Stimulated activated CD4-positive, alpha-beta T cell treated with anti-CD3 and anti-CD28 coated beads, Interleukin-2, amount 100 ng/mL, for 48 hours (primary cell): ENCODE measurements at regions not wholly inside any gene's neighbourhood (a gene's known extent, or its start where the extent isn't known, plus 50 kb on each side); places are given as distances from the start of the nearest gene placed in this dataset.
A peak's percentile ranks its signal among the peaks of the same experiment; 100 is the strongest.

Source experiments
- DNase-seq, 2 donors: peaks; one replicate each; pipeline ENCODE4 v3.0.0-alpha.2; 2020

DNA sequence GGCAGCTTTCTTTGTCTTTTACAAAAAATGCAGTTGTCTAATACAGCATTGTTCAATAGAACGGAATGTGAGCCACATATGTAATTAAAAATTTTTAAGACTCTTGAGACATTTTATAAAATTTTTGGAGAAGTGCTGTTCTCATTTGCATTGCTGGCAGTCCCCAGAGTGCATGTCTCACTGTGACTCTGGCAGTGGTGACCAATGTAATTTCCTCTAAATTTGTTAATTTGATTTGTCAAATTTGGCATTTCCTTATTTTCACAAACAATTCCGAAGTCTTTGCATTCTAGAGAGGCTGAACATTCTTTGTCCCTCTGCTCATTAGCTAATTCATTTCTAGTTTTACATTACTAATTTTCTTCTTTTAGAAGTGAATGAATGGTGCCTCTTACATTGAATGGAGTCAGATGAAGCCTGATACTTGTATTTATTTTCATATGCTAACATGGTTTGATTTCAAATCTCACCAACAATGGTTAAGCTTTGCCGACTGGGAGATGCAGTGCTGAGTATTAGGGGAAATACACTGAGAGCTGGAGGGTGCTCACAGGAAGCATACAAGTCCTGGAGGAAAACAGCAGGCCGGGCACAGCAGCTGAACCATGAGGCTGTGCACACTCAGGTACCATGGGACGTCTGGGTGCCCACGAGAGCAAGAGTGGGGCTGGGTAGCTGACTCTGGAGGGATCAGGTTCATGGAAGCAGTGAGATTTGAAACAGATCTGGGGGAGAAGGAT lies 68.5 kb upstream of the ARMC2 start:
- no peak for DNase-seq

DNA sequence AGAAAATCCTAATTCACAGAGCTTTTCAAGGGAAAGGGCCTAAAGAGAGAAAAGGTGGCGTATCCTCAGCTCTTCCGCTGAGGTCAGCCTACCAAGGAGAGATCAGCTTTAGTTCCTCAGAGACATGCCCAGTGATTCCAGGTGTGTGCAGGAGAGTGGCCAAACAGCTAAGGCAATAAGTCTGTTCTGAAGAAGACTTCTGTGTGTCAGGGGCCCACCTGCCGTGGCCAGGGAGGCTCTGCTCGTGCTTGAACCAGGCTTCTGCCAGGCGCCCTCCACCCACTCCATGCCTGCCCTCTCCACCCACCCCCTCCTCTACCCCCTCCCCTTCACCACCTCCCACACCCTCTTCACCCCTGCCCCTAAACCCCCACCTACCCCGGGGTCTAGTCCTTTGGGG lies 67.4 kb upstream of the ARMC2 start:
- no peak for DNase-seq

DNA sequence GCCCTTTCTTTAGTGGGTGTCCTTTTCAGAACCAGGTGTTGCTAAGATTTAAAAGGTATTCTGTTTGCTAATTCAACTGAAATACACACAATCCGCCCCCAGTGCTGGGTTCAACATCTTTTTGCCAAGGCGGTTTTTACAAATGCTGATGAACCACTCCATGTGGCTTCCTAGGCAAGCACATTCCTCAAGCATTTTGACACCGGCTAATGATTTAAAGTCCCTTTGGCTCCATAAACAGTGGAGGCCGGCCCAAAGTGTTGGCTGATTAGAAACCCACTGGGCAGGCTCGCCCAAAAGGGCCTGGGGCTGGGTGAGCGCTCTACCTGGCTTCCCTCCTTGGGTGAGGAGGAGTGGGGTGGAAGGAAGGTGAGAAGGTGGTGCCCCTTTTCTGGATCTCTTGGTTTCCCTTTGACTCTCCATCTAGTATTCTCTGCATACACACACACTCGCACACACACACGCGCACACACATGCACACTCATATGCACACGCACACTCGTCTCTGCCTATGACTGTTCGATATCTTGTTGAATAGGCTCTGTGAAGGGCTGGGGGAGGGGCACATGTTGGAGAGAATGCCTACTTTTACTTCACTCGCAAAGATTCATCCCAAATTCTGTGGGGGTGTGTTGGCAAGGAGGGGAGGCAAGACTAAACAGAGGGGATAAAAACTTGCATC lies 66.7 kb upstream of the ARMC2 start:
- no peak for DNase-seq

DNA sequence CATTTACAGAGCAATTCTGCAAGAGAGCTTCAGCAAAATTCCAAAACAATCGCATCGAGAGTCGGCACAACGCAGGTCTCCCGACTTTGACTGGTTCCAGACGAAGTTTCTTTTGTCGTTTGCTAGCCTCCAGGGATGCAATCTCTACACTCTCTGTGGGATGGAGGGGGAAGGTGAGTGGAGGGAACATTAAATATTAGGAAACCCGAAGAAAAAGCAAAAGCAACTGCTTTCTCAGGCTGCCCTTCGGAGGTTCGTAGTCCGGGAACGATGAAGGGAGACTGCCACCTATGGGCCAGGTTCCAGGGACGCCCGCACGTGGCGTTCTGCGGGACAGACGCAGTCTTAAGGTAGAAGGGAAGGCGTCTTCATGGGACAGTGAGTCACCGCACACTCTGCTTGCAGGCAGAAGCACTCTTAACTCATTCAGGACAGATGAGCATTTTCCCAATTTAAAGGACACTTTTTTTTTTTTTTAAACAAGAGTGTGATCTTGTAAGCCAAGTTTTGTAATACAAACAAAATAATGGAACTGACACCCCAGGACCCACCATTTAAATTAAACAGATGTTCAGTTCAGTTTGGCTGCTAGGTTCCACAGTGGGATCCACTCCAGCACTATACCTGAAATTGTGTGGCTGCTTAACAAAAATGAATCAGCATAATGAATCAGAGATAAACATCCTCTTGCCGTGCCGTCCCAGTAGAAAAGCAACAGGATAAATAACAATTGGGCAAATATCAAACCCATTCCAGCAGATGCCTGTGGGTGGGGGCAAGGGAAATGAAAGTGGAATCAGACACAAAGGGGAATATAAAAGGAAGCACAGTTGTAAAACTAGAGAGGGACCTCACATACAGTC lies 65.8 kb upstream of the ARMC2 start:
- DNase-seq, result peak; percentile 71 to 73

DNA sequence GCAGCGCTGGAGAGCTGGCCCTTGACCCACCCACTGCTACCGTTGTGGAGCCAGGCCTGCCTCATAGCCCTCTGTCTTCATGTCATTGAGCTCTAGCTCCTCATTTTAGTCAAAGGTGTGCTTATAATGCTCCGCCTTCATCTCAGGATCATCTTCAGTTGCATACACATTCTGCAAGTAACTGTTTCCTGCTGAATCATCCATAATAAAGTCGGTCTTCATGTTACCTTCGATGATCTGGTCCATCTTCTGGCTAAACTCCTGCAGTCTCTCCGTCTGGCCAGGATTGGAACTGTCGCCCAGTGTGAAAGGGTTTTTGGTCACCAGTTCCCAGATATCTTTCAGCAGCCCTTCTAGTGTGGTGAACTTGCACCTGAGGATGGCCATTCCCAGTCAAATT lies 62.6 kb upstream of the ARMC2 start:
- no peak for DNase-seq

DNA sequence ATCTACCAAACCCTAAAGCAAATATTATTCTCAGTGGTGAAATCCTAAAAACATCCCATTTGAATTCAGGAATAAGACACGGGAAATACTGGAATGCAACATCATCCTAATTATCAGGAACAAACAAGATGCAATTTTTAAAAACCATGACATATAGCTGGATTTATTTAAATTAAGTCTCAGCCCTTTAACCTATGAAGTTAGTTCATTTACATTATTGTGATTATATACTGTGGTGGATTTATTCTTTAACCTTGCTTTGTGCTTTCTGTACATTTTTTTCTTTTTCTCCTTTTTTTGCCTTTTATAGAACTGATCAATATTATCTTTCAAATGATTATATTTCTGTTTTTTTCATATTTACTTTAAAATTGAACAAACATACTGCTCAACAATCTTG lies 59.8 kb upstream of the ARMC2 start:
- DNase-seq, result no peak

DNA sequence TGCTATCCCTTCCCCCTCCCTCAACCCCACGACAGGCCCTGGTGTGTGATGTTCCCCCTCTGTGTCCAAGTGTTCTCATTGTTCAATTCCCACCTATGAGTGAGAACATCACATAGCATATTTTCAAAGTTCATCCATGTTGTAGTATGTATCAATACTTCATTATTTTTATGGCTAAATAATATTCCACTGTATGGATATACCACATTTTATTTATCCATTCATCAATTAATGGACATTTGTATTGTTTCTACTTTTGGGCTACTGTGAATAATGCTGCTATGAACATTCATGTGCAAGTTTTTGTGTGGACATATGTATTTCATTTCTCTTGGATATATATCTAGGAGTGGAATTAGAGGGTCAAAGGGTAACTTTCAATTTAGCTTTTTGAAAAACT lies 58.7 kb upstream of the ARMC2 start:
- no peak for DNase-seq

DNA sequence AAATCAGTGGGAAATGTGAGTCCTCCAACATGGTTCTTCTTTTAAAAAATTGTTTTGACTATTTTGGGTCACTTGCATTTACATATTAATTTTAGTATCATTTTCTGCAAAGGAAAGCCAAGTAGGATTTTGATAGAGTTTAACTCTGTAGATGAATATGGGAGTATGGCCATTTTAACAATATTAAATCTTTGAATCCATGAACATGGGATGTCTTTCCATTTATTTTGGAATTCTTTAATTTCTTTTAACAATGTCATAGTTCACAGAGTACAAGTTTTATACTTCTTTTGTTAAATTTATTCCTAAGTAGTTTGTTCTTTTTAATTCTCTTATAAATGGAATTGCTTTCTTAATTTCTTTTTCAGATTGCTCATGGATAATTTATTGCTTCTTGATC lies 56.5 kb upstream of the ARMC2 start:
- DNase-seq, result no peak

DNA sequence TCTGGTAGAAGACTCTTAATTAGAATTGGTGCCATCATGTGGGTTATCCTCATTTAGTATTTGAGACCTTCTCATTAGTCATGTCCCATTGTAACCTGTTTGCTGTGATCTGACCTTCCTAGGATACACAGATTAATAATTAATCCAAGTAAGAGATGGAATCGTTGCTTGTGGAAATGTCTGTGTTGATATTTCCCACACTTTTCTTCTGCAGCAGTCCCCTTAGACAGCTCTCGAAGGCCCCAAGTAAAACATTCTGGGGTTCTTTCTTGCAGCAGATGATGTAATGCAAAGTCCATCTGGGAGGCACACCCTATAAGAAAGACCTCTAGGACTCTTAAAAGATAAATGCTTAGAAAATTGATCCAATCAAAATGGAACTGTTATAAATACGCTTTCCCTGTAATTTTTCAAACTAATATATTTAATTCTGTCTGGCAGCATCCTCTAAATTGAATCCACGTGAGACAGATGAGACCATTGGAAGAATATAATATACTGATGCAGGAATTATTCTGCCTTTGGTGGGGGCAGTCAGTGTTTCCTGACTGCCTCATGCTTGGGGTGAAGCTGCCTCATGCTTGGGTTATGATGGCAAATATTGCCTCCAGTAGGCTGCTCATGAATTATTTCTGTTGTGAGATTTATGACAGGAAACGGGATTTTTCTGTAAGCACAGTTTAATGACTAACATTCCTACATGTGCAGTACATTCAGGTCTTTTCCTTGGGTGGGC lies 54.5 kb upstream of the ARMC2 start:
- DNase-seq, result no peak

DNA sequence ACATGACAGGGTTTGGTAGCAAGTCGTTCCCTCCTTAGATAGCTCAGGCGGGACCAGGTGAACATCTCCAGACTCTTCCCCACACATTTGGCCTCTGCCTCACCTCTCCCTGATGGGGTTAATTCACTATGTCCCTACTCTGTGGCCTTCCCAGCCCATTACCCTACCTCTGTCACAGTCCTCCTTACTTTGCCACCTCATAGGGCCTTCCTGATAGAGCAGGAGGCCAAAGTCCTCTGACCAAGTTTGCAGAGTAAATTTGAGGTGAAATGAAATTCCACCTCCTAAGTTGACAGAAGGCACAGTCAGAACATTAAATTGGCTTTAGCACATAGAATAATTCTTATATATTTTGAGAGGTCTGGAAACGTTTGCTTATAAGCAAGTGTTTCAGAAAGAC lies 53.1 kb upstream of the ARMC2 start:
- DNase-seq, result no peak

DNA sequence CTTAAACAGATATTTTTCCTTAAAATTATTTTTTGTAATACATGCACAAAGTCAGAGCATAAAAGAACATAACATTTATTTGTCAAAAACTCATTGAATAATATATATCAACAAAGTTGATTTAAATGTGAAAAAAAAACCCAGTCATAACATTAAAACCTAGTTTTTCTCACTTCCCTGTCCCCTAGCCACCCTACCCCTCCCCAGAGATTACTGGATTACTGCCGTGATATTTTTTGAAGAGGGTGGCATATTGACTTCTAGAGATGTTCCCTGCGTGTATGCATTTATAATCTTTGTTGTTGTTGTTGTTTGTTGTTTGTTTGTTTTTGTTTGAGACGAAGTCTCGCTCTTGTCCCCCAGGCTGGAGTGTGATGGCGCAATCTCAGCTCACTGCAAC lies 52.4 kb upstream of the ARMC2 start:
- no peak for DNase-seq

DNA sequence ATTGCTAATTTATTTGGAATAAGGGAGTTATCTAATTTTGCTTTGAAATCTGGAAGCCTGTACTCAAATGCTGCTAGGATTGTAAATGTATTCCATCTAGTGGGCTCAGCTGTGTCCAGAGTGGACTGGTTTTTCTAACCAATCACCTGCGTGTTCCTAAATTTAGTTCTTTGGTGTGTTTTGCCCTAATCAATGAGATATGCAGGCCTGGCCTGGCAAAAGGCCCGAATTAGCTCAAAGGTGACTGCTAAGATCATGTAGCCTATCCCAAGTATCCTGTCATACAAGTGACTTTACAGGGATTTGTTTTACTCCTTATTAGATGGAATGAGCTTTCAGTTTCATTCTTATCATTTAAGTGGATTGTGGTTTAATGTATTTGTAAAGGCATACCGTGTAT lies 51.3 kb upstream of the ARMC2 start:
- no peak for DNase-seq

DNA sequence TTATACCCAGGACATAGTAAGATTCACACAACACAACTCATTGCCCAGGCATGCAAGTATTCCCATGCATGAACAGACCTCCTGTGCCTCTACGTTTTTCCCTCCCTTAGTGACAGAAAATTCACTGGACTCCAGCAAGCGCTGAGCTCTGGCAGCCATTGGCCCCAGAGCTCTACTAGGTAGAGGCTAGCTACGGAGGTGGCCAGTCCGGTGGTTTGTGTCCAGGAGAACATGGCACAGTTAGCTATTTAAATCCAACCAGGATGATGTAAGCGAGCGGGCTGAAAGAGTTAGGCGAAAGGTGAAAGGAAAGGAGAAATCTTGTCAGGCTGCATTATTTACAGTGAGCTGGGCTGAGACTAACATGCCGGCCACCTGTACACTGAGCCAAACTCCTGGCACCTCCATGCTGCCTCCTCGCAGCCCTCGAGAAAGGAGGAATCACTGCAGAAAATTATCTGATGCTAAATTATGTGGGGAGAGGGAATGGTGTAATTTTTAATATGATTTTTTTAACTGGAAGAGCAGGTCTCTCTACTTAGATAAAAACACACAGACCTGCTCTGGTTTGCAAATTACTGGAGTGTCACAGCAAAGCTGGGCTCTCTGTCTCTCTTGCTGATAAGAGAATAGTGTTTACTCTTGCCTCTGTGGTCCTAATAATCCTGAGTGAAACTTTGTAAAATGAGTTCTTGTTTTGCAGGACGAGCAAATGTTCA lies 50.1 kb upstream of the ARMC2 start:
- no peak for DNase-seq
